Non-pigmented ciliary epithelial cell (primary cell): ENCODE measurements at regions not wholly inside any gene's neighbourhood (a gene's known extent, or its start where the extent isn't known, plus 50 kb on each side); places are given as distances from the start of the nearest gene placed in this dataset.

ENCODE experiments used
- DNase-seq: peaks from one replicate; pipeline ENCODE4 v3.0.0-alpha.2; 2010; ENCODE audit warnings: low read depth

GRCh38 chr11:128301756-128302155 is 285.6 kb downstream of the ETS1 start:
- no peak for DNase-seq

- no peak for DNase-seq
These were observed 286.6 kb downstream of the ETS1 start for GRCh38 chr11:128300785-128301184.

GRCh38 chr11:128299132-128299726 is 288.1 kb downstream of the ETS1 start:
- no peak for DNase-seq

GRCh38 chr11:128298271-128298670 is 289.1 kb downstream of the ETS1 start:
- DNase-seq = no peak

- DNase-seq = no peak
These were observed 289.6 kb downstream of the ETS1 start for GRCh38 chr11:128297805-128298204.

GRCh38 chr11:128297091-128297651 is 290.2 kb downstream of the ETS1 start:
- DNase-seq = no peak

- DNase-seq = peak; percentile 28
These were observed 292.7 kb downstream of the ETS1 start for GRCh38 chr11:128294671-128295050.

- DNase-seq = no peak
These were observed 293.2 kb downstream of the ETS1 start for GRCh38 chr11:128294001-128294670.

- no peak for DNase-seq
These were observed 295.5 kb downstream of the ETS1 start for GRCh38 chr11:128291835-128292234.

- no peak for DNase-seq
These were observed 296.4 kb downstream of the ETS1 start for GRCh38 chr11:128291007-128291406.

GRCh38 chr11:128290106-128290840 is 297.1 kb downstream of the ETS1 start:
- peak; percentile 47 for DNase-seq

GRCh38 chr11:128289048-128289447 is 298.3 kb downstream of the ETS1 start:
- DNase-seq = no peak

GRCh38 chr11:128288368-128288767 is 299.0 kb downstream of the ETS1 start:
- no peak for DNase-seq

- no peak for DNase-seq
These were observed 302.0 kb downstream of the ETS1 start for GRCh38 chr11:128285321-128285720.

GRCh38 chr11:128284634-128285033 is 302.7 kb downstream of the ETS1 start:
- no peak for DNase-seq

GRCh38 chr11:128283451-128283850 is 303.9 kb downstream of the ETS1 start:
- DNase-seq = no peak

- no peak for DNase-seq
These were observed 305.3 kb downstream of the ETS1 start for GRCh38 chr11:128282053-128282452.

GRCh38 chr11:128279866-128280265 is 307.5 kb downstream of the ETS1 start:
- no peak for DNase-seq

GRCh38 chr11:128273736-128274135 is 313.6 kb downstream of the ETS1 start:
- no peak for DNase-seq

- DNase-seq = no peak
These were observed 316.0 kb downstream of the ETS1 start for GRCh38 chr11:128271401-128271800.

GRCh38 chr11:128269466-128269865 is 317.9 kb downstream of the ETS1 start:
- no peak for DNase-seq

- DNase-seq = no peak
These were observed 320.5 kb downstream of the ETS1 start for GRCh38 chr11:128266893-128267292.
